NCI-H460 (cell line): ENCODE measurements at regions not wholly inside any gene's neighbourhood (a gene's known extent, or its start where the extent isn't known, plus 50 kb on each side); places are given as distances from the start of the nearest gene placed in this dataset.
"Not testable (repeated sequence)": the region's sequence is repeated elsewhere in the genome, so short reads cannot be mapped to it uniquely, and the experiment has no call there.

Experiments
- DNase-seq: peaks from one replicate; pipeline ENCODE4 v3.0.0-alpha.2; 2016; ENCODE audit warnings: low read depth; ENCODE audit errors: extremely low read depth

GRCh38 chr1:143905214-143906179, 66.3 kb downstream of the FAM72C start:
- DNase-seq, result peak; percentile 50

- not testable (repeated sequence) for DNase-seq
Observed at GRCh38 chr1:143904622-143904979, 67.2 kb downstream of the FAM72C start.

GRCh38 chr1:143903899-143904621, 67.7 kb downstream of the FAM72C start:
- DNase-seq, result peak; percentile 27

GRCh38 chr1:143896377-143896776, 75.4 kb downstream of the FAM72C start:
- not testable (repeated sequence) for DNase-seq

- DNase-seq, result peak; percentile 33
Observed at GRCh38 chr1:143884932-143885574, 86.7 kb downstream of the FAM72C start.

- DNase-seq, result not testable (repeated sequence)
Observed at GRCh38 chr1:143884532-143884931, 87.3 kb downstream of the FAM72C start.

GRCh38 chr1:143879757-143880536, 91.8 kb downstream of the FAM72C start:
- DNase-seq, result not testable (repeated sequence)

GRCh38 chr1:143875947-143876346, 95.8 kb downstream of the FAM72C start:
- DNase-seq, result not testable (repeated sequence)

- not testable (repeated sequence) for DNase-seq
Observed at GRCh38 chr1:143874625-143875024, 97.2 kb downstream of the FAM72C start.

- not testable (repeated sequence) for DNase-seq
Observed at GRCh38 chr1:143873650-143874049, 98.1 kb downstream of the FAM72C start.

- DNase-seq, result not testable (repeated sequence)
Observed at GRCh38 chr1:143870388-143870787, 101.4 kb downstream of the FAM72C start.

GRCh38 chr1:143867590-143868220, 104.1 kb downstream of the FAM72C start:
- DNase-seq, result not testable (repeated sequence)

- DNase-seq, result not testable (repeated sequence)
Observed at GRCh38 chr1:143863901-143864520, 107.8 kb downstream of the FAM72C start.

- DNase-seq, result not testable (repeated sequence)
Observed at GRCh38 chr1:143862722-143863121, 109.1 kb downstream of the FAM72C start.

- DNase-seq, result not testable (repeated sequence)
Observed at GRCh38 chr1:143861306-143861705, 110.5 kb downstream of the FAM72C start.

- DNase-seq, result not testable (repeated sequence)
Observed at GRCh38 chr1:143855867-143856266, 115.9 kb downstream of the FAM72C start.

- DNase-seq, result not testable (repeated sequence)
Observed at GRCh38 chr1:143854069-143854468, 117.7 kb downstream of the FAM72C start.

GRCh38 chr1:143850637-143851036, 121.1 kb downstream of the FAM72C start:
- not testable (repeated sequence) for DNase-seq

GRCh38 chr1:143848859-143849258, 122.9 kb downstream of the FAM72C start:
- DNase-seq, result not testable (repeated sequence)
